ENCODE measurements at regions not wholly inside any gene's neighbourhood (a gene's known extent, or its start where the extent isn't known, plus 50 kb on each side); places are given as distances from the start of the nearest gene placed in this dataset.

DNA sequence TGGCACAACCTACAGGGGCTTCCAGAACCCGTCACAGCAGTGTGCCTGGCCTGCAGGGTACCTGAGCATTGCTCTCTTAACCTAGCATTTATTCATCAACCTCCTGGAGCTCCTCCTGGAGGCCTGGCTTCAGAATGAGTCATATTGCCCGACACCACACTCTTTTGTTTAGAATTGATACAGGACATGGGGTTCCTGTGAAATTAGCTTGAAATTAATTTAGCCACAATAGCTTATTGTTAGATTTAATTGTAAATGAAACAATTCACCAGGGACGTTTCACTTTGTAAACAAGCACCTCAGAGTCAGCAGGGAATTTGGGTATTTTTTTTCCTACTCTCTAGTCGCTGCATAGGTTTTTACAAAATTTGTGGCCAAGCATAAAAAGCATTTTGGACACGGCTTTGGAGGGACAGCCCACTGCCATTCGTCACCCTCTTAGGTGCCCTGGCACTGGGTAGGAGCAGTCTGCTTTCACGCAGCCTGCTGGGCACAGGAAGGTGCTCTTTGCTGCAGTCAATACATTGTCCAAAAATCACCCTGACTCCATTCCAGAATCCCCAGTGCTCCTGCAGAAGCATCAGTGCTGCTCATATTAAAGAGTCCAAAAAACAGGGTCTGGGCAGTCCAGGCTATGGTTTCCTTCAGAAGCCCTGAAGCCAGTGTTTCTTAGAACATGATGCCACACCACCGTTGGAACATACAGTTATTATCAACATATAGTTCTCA lies 60.8 kb upstream of the MEF2A start:
- no peak for FAIRE-seq
- peak overlapping the region; percentile 4; the same call in 1 of the 2 replicates for H3K4me3 ChIP-seq
- TF ChIP-seq FOS (IDR thresholded peaks at IDR 0.05; ENCODE audit: borderline replicate concordance, extremely low read depth, insufficient read length) (no peak), EED (IDR thresholded peaks at IDR 0.05; ENCODE audit: low read depth) (peak; percentile 44), POU2F2 (IDR thresholded peaks at IDR 0.05; ENCODE audit: borderline replicate concordance, low read depth, low read length) (0 out of 3 replicates have a peak, but pooled peaks have one; percentile 52), JUND (IDR thresholded peaks at IDR 0.05; ENCODE audit: low read depth, low read length) (no peak), ZNF24 (IDR thresholded peaks at IDR 0.05) (peak; percentile 54; the same call in 1 of the 2 replicates), JUNB (IDR thresholded peaks at IDR 0.05) (peak; percentile 62; the same call in 1 of the 2 replicates), TAF1 (IDR thresholded peaks at IDR 0.05; ENCODE audit: borderline replicate concordance, low read depth, low read length) (peak; percentile 46; the same call in 1 of the 2 replicates), YY1 (IDR thresholded peaks at IDR 0.05; ENCODE audit: low read depth, low read length) (0 out of 2 replicates have a peak, but pooled peaks have one; percentile 18), RAD21 (IDR thresholded peaks at IDR 0.05; ENCODE audit: insufficient read depth, low read depth, low read length) (peak; percentile 51; the same call in 1 of the 2 replicates), MEF2B (IDR thresholded peaks at IDR 0.05; ENCODE audit: partially characterized antibody, poor library complexity, severe bottlenecking) (peak; percentile 18), TBL1XR1 (IDR thresholded peaks at IDR 0.05; ENCODE audit: low read depth, low read length) (no peak)
- TF ChIP-seq, protein P1, sequence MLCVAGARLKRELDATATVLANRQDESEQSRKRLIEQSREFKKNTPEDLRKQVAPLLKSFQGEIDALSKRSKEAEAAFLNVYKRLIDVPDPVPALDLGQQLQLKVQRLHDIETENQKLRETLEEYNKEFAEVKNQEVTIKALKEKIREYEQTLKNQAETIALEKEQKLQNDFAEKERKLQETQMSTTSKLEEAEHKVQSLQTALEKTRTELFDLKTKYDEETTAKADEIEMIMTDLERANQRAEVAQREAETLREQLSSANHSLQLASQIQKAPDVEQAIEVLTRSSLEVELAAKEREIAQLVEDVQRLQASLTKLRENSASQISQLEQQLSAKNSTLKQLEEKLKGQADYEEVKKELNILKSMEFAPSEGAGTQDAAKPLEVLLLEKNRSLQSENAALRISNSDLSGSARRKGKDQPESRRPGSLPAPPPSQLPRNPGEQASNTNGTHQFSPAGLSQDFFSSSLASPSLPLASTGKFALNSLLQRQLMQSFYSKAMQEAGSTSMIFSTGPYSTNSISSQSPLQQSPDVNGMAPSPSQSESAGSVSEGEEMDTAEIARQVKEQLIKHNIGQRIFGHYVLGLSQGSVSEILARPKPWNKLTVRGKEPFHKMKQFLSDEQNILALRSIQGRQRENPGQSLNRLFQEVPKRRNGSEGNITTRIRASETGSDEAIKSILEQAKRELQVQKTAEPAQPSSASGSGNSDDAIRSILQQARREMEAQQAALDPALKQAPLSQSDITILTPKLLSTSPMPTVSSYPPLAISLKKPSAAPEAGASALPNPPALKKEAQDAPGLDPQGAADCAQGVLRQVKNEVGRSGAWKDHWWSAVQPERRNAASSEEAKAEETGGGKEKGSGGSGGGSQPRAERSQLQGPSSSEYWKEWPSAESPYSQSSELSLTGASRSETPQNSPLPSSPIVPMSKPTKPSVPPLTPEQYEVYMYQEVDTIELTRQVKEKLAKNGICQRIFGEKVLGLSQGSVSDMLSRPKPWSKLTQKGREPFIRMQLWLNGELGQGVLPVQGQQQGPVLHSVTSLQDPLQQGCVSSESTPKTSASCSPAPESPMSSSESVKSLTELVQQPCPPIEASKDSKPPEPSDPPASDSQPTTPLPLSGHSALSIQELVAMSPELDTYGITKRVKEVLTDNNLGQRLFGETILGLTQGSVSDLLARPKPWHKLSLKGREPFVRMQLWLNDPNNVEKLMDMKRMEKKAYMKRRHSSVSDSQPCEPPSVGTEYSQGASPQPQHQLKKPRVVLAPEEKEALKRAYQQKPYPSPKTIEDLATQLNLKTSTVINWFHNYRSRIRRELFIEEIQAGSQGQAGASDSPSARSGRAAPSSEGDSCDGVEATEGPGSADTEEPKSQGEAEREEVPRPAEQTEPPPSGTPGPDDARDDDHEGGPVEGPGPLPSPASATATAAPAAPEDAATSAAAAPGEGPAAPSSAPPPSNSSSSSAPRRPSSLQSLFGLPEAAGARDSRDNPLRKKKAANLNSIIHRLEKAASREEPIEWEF (IDR thresholded peaks at IDR 0.05; ENCODE audit: insufficient replicate concordance, low read depth, low read length), result peak; percentile 45
- TF ChIP-seq, protein P2, sequence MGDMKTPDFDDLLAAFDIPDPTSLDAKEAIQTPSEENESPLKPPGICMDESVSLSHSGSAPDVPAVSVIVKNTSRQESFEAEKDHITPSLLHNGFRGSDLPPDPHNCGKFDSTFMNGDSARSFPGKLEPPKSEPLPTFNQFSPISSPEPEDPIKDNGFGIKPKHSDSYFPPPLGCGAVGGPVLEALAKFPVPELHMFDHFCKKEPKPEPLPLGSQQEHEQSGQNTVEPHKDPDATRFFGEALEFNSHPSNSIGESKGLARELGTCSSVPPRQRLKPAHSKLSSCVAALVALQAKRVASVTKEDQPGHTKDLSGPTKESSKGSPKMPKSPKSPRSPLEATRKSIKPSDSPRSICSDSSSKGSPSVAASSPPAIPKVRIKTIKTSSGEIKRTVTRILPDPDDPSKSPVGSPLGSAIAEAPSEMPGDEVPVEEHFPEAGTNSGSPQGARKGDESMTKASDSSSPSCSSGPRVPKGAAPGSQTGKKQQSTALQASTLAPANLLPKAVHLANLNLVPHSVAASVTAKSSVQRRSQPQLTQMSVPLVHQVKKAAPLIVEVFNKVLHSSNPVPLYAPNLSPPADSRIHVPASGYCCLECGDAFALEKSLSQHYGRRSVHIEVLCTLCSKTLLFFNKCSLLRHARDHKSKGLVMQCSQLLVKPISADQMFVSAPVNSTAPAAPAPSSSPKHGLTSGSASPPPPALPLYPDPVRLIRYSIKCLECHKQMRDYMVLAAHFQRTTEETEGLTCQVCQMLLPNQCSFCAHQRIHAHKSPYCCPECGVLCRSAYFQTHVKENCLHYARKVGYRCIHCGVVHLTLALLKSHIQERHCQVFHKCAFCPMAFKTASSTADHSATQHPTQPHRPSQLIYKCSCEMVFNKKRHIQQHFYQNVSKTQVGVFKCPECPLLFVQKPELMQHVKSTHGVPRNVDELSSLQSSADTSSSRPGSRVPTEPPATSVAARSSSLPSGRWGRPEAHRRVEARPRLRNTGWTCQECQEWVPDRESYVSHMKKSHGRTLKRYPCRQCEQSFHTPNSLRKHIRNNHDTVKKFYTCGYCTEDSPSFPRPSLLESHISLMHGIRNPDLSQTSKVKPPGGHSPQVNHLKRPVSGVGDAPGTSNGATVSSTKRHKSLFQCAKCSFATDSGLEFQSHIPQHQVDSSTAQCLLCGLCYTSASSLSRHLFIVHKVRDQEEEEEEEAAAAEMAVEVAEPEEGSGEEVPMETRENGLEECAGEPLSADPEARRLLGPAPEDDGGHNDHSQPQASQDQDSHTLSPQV (IDR thresholded peaks at IDR 0.05), result no peak

More for the DNA sequence above, 60.8 kb upstream of the MEF2A start:
- 5% methylated on average over 8 of the region's 8 CpGs for WGBS (ENCODE audit: insufficient coverage, insufficient replicate concordance, low lambda C conversion rate, missing lambda C conversion rate)
- H3K36me3 ChIP-seq (ENCODE audit: control insufficient read depth in 2 of 2, insufficient read depth in 2 of 2, low read length in 1 of 2), result no peaks in the 10 kb centered on the region
- H2AFZ ChIP-seq (ENCODE audit: control insufficient read depth, low read depth, low read length), result peak overlapping the region; percentile 12; the same call in 1 of the 2 replicates
- peak overlapping the region; percentile 82 for H3K4me2 ChIP-seq (ENCODE audit: control insufficient read depth, insufficient read depth)
- ATAC-seq, result peak; percentile 59
- peaks cover 81% of the 10 kb centered on the region for H3K4me1 ChIP-seq (ENCODE audit: control insufficient read depth, insufficient read depth, low read length)
- no peaks in the 10 kb centered on the region for H3K27me3 ChIP-seq (replicated peaks in 1 of 2; ENCODE audit: control insufficient read depth in 2 of 2, insufficient read depth in 2 of 2, low read length in 1 of 2)
- in situ Hi-C loops (cut with MboI) (loop anchor here (25.0 kb wide), 1 partner anchor 1432 kb away; no protein-coding TSS in a partner anchor), intact Hi-C loops (cut with micrococcal nuclease; ENCODE audit: unreplicated experiment) (loop anchor here (1.0 to 5.0 kb wide), 4 partner anchors 7 to 233 kb away; no protein-coding TSS in a partner anchor)
- ChIA-PET RAD21 (ENCODE audit: unreplicated experiment) (interaction anchor here (0.6 to 4.8 kb wide), 10 partner anchors 7 to 232 kb away, joined by 3 to 84 read pairs (median 6); partner anchors contain the start of gene MEF2A), POLR2A (interaction anchor here (0.7 to 3.8 kb wide), 5 partner anchors 8 to 129 kb away, joined by 3 to 48 read pairs (median 7); no protein-coding TSS in a partner anchor), SMC1A (ENCODE audit: uncharacterized antibody, unreplicated experiment) (interaction anchor here (0.8 to 4.9 kb wide), 15 partner anchors 8 to 231 kb away, joined by 3 to 92 read pairs (median 6); no protein-coding TSS in a partner anchor), CTCF (interaction anchor here (0.9 to 3.8 kb wide), 9 partner anchors 7 to 224 kb away, joined by 3 to 38 read pairs (median 4); no protein-coding TSS in a partner anchor)
- no TSS peak for BruUV-seq (replicated peaks)
- no peak for DNase-seq (ENCODE audit: low read depth, low spot score)
- peaks cover 3% of the 10 kb centered on the region for H3K79me2 ChIP-seq (ENCODE audit: control insufficient read depth, insufficient read depth, low read length)
- peak overlapping the region; percentile 78 for H3K9ac ChIP-seq (ENCODE audit: control insufficient read depth, insufficient read depth, low read length)
- no peaks in the 10 kb centered on the region for H4K20me1 ChIP-seq (ENCODE audit: control insufficient read depth, insufficient read depth)
- peak overlapping the region; percentile 95 for H3K27ac ChIP-seq (ENCODE audit: control insufficient read depth, insufficient read depth)
- no peaks in the 10 kb centered on the region; the same call in 2 of the 3 replicates for H3K9me3 ChIP-seq (replicated peaks; ENCODE audit: control insufficient read depth, insufficient read depth, low read length)
